Retina (tissue), 1 donor: ENCODE measurements at regions not wholly inside any gene's neighbourhood (a gene's known extent, or its start where the extent isn't known, plus 50 kb on each side); places are given as distances from the start of the nearest gene placed in this dataset.

Experiments
- DNase-seq: peaks from one replicate; pipeline ENCODE4 v3.0.0-alpha.2; 2016

DNA sequence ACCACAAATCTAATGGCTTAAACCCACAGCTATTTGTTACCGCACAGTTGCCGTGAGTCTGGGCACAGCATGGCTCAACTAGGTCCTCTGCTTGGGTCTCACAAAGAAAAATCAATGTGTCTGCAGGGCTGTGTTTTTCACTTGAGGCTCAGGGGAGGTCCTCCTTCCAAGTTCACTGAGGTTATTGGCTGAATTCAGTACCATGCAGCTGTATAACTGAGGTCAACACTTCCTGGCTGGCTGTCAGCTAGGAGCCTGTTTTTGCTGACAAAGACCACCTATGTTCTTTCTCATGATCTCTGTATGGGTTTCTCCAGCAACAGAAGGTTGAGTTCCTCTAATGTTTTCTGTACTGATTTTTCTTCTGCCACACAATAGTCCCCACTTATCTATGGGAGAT is 736.7 kb upstream of the PRKX start:
- DNase-seq = no peak

DNA sequence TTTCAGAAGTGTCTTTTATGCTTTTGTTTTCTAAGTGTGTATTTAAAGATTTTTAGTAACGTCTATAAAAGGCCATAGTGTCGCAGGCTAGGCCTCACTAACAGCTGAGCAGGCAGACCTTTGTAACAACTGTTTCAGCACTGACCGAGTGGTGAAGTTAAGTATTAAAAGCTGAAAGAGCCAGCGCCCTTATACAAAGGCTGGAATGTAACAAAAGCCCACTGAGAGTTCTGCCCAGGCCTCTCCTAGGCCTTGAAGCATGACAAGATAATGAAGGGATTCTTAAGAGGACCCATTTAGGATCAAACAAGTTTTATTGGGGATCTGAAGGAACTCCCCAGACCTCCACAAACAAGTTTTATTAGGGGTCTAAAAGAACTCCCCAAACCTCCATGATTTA is 722.5 kb upstream of the PRKX start:
- DNase-seq = no peak

DNA sequence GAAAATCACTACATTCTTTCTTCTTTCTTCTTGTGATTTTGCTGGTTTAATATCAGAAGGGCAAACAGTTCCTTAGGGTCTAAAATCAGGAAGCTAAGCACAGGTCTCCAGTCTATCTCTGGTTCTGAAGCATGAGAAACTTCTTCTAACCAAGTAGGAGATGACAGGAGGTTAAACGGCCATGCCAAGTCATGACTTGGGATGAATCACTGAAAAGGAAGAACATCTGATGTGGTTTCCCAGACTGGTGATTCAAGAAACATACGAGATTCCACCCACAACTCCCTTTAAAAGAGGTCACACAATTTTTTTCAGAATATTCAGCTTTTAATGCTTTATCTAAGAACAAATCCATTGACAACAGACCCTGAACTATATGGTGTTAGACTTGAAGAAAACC is 684.0 kb upstream of the PRKX start:
- DNase-seq = no peak

DNA sequence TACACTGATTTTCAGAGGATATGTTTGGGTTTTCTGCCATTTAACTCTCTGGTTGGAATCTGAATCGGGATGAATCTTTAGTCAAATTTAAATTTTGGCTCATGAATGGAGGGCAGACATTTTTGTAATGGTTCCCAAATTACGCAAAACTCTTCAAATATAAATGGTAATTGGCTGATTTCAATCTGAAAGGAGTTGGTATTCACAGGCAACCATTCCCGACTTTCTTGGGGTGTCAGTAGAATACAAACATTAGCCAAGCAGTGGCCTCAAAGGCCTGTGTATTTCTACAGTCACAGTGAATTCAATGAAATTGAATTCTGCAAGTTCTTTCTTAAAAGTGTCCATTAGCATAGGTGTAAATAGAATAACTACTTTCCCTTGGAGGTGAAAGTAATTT is 668.8 kb upstream of the PRKX start:
- DNase-seq = no peak

DNA sequence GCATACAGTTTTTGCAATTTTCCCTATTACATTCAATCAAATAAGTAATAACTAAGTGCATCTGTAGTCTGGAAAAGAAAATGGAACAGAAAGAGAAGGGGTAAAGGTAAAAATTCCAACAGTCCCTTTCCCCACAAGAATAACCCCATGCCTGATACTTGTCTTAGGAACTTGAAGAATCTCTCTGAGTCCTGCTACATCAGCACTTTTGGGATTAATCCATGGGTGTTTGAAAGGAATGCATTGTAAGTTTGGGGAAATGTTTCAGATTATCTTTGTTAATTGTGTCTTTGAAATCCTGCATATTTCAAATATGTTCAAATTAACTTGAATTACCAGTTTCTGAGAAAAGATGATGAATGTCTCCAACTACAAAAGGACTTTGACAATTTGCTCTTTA is 667.3 kb upstream of the PRKX start:
- no peak for DNase-seq

DNA sequence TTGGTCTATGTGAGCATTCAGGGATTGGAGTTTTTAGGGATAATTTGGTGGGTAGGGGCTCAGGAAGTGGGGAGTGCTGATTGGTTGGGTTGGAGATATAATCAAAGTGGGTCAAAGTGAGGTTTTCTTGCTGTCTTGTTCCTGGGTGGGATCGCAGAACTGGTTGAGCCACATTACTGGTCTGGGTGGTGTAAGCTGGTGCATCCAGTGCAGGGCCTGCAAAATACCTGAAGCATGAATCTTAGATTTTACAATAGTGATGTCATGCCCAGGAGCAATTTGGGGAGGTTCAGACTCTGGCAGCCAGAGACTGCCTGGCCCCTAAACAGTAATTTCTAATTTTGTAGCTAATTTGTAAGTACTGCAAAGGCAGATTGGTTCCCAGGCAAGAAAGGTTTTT is 665.6 kb upstream of the PRKX start:
- no peak for DNase-seq

DNA sequence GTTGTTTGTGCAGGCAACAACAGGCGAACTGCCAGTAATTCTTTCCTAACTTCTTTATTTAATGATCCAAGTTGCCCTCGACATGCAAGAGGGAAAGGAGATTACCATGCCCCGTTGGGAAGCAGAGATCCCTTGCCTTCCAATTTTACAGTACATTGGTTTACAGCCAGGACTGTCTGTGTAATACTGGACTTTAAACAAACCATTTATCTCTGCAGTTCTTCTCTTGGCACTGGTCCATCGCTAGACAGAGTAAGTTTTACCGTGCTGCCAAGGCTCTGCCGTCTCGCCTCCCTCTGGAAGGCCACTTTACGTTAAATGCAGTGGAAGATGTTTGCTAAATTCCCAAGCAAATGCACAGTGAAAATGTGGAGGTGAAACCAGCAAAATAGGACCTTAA is 660.3 kb upstream of the PRKX start:
- no peak for DNase-seq

DNA sequence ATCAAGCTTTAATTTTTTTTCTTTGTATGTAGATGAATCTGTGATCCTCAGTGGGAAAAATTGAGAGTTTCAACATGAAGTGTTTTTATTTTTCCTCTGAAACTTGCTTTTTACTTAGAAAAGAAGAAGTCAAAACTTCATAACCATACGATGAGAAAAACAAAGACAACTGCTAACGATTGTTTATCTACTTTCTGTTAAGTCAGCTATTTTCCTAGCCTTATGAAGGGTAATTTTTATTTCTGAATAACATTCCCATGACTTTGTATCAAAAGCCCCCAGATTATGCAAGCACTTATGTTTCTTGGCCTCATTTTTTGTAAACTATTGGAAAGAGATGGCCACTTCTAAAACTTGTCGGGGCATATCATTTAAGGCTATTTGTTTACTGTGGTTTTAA is 645.1 kb upstream of the PRKX start:
- DNase-seq = no peak

DNA sequence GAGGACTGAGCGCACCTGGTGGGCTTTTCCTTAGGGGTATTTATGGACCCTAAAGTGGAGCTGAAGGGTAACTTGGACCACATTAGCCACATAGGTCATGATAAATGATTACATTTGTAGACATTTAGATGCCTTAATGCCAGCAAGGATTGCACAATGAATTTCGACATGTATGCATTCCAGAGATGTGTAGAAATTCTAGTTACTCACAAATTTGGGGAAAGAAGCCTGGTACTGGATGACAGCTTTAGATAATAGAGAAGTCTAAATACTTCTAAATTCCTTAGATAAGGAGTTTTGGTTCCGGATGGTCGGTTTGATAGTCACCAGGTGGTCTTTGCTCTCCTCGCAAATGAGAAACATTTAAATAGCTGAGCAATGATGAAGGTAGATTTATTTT is 609.5 kb upstream of the PRKX start:
- no peak for DNase-seq

DNA sequence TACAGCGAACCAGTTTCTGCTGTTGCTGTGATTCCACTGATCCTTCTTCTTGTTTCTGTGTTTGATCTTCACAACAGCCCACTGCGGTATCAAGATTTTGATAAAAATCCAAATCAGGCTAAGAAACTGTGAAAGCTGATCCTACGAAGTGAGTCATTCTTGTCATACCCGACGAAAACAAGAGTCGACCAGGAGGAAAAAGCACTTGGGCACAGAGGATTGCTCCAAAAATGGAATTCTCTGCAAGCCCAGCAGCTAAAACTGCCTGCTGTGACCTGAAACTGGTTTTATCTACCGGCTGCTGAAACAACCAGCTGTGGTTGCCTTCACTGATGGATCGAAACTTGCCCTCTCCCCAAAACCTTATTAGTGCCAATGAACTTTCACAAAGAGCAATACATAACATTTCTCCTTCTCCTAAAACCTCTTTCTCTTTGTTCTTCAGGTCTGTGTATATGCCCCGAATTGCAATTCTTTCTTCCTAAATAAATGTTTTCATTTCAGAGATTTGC is 607.0 kb upstream of the PRKX start:
- DNase-seq = peak; percentile 13

DNA sequence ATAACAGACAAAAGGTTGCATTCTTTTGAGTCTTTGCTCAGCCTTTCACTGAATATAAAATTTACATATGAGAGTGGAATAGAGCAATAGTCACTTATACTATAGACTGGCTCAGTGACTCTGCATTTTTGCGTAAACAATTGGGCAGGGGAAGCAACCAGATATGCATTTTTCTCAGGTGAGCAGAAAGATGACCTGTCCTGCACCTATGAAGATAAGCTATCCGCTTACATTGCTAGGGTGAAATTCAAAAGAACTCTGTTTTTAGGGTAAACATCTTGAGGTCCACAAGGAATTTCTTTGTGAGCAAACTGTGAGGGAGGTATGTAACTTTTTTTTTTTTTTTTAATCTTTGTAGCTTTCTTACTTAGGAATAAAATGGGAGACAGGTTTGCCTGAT is 602.4 kb upstream of the PRKX start:
- no peak for DNase-seq

DNA sequence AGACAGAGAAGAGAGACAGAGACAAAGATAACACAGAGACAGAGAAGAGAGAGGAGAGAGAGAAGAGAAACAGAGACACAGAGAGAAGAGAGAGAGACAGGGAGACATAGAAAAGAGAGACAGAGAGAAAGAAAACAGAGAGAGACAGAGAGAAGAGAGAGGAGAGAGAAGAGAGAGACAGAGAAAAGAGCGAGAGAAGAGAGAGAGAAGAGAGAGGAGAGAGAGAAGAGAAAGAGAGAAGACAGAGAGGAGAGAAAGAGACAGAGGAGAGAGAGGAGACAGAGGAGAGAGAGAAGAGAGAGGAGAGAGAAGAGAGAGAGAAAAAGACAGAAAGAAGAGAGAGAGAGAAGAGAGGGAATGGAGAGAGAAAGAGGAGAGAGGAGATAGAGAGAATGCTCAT is 601.1 kb upstream of the PRKX start:
- no peak for DNase-seq

DNA sequence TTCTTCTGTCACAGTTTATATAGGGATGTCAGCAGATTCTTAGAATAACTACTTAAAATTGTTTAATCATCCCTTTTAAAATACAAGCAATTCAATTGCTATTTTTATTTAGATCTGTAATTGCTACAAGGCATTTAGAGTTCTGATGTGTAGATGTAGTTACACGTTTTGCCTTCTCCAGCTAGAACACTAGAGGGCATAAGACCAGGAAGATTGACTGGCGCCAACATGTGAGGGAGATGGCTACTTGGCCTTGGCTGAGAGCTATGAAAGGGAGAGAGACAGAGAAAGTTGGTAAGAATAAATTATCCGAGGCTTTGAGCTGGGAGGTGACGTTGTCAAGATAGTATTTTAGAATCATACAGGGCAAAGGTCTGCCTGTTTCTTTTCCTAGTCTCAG is 563.7 kb upstream of the PRKX start:
- no peak for DNase-seq

DNA sequence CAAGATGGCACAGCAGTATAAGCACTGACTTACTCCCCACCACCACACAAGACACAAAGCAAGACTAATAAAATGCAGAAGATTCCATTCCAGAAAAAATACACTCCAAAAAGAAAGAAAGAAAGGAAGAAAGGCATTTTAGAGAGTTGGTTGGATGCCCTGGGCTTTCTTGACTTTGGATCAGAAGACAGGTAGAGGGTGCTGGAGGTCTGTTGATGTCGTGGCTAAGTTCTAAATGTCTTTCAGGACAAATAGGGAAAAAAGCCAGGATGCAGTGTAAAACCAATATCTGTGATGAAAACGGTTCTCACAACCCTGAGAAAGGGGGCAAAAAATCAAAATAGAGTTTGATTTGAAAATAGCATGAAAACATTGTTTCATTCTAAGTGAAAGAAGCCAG is 555.2 kb upstream of the PRKX start:
- no peak for DNase-seq

DNA sequence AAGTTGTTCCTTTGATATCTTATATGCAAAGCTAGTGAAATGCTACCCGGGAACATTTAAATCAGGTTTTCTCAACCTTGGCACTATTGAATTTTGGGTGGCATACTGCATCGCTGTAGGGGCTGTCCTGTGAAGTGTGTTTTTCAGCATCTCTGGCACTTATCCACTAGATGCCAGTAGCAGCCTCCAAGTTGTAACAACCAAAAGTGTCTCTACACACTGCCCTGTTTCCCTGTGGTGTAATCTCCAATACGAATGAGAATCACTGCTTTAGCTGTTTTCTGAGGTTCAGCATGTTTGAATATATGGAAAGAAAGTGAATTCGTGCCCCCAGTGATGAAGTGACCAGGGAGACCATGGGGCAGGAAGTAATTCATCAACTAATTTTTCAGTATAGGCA is 551.6 kb upstream of the PRKX start:
- no peak for DNase-seq

DNA sequence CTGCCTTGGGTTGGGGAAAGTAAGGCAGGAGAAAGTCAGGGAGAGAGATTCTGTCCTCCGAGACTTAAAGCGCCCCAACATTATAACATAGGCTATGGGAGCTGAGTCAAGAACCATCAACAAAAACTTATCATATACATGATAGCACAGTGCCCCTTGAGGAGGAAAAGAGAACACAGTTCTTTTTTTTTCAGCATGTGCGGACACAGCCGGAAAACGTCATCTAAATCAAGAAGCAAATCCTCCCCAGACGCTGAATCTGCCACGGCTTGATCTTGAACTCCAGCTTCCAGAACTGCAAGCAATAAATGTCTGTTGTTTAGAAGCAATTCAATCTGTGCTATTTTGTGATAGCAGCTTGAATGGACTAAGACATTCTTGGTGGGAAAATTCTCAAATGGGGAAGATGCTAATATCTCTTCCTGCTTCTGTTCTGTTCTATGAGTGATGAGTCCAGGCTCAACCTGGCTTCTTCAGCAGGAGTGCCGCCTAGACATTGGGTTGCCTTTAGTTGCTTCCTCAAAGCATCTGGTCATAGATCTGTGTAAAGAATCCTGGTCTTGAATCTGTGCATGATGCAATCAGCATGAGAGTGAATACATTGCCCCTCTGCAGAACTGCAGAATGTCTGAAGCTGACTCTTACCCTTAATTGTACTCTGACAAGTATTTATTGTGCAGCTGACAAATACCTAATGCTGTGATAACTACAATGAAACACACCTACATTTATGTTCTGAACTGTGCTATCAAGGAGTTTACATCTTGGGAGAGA is 549.8 kb upstream of the PRKX start:
- peak; percentile 34 for DNase-seq

DNA sequence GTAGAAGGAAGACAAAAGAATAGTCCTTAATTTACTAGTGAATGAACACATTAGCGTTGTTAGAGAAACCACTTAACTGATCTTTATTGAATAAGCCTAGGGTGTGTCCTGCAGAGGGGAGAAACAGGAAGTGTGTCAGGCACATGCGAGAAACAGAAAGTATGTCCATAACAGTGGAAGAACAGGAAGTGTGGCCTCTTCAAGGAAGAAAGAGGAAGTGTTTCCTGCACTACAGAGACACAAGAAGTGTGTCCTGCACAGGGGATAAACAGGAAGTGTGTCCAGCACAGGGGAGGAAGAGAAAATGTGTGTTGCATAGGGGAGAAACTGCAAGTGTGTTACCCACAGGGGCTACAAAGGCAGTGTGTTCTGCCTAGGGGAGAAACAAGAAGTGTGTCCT is 539.6 kb upstream of the PRKX start:
- no peak for DNase-seq

DNA sequence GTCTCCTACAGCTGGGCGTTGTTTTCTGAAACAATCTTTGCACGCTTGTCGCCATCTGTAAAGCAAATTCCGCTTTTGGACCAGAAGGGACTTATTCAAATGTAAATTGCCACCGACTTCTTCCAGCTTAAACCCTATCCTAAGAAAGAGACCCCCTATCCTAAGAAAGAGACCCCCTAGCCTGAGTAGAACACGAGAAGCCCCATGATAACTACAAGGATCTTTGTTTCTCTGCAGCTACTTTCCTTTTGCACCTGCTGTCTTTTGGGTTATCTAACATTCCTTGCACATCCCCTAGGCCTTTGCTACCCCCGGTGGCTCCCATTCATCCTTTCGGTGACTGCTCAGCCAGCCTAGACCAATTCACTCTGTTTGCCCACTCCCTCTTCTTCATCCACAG is 536.0 kb upstream of the PRKX start:
- DNase-seq = no peak

DNA sequence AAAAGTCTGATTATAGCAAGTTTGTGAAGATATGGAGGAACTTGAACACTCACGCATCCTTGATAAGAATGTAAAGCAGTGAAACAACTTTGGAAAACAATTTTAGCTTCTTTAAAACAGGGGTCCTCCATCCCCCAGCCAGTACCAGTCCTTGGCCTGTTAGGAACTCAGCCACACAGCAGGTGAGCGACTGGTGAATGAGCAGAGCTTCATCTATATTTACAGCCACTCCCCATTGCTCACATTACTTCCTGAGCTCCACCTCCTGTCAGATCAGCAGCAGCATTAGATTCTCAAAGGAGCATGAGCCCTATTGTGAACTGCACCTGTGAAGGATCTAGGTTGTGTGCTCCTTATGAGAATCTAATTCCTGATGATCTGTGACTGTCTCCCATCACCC is 530.3 kb upstream of the PRKX start:
- DNase-seq = no peak

DNA sequence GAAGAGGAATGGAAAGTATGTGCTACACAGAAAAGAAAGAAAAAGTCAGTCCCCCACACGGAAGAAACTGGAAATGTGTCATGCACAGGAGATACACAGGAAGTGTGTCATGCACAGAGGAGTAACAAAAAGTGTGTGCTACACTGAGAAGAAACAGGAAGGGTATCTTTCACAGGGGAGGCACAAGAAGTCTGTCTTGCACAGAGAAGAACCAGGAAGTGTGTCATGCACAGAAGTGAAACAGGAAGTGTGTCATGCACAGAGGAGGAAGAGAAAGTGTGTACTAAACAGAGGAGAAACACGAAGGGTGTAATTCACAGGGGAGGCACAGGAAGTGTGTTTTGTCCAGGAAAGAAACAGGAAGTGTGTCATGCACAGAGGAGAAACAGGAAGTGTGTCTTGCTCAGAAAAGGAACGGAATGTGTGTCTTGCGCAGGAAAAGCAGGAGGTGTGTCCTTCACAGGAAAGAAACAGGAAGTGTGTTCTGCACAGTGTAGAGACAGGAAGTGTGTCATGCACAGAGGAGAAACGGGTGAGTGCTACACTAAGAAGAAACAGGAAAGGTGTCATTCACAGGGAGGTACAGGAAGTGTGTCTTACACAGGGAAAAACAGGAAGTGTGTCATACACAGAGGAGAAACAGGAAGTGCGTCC is 527.2 kb upstream of the PRKX start:
- no peak for DNase-seq

DNA sequence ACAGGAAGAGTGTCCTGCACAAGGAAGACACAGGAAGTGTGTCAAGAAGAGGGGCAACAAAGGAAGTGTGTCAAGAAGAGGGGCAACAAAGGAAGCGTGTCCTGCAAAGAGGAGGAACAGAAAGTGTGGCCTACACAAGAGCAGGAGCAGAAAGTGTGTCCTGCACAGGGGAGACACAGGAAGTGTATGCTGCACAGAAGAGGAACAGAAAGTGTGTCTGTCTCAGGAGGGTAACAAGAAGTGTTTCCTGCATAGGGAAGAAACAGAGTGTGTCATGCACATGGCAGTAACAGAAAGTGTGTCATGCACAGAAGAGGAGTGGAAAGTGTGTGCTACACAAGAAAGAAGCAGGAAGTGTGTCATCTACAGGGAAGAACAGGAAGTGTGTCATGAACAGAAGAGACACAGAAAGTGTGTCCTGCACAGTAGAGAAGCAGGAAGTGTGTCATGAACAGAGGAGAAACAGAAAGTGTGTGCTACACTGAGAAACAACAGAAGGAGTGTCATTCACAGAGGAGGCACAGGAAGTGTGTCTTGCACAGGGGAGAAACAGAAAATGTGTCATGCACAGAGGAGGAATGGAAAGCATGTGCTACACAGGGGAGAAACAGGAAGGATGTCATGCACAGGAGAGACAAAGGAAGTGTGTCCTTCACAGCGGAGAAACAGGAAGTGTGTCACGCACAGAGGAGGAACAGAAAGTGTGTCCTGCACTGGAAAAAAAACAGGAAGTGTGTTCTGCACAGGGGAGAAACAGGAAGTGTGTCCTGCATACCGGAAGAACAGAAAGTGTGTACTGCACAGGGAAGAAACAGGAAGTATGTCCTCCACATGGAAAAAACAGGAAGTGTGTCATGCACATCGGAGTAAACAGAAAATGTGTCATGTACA is 526.4 kb upstream of the PRKX start:
- no peak for DNase-seq

DNA sequence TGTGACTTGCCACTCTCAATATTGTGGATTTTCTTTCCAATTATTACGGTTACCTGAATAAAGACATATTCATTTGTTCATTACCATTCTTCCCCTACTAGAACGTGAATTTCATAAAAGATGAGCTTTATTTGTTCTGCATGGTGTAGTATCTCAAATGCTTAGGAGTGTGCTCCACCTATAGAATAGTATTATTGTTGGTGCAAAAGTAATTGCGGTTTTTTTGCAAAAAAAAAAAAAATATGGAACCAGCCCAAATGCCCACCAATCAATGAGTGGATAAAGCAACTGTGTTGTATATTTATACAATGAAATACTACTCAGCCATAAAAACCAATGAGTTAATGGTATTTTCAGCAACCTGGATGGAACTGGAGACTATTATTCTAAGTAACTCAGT is 525.5 kb upstream of the PRKX start:
- DNase-seq = no peak

DNA sequence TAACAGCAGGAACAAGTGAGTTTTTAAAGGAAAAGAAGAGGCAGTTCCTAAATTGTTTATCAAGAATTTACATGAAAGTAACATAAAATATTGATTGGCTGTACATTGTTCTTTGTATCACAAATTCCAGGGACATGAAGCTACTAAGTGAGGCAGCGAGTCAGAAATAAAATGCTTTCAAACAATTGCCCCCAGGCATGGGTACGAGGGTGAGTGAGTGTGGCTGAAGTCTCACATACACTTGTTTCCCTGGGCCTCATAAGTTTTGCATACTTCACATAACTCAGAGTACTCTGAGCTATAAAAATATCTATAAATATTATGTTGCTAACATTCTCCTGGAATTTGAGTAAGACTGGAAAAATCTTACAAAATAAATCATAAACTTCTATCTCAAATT is 511.6 kb upstream of the PRKX start:
- DNase-seq = no peak

DNA sequence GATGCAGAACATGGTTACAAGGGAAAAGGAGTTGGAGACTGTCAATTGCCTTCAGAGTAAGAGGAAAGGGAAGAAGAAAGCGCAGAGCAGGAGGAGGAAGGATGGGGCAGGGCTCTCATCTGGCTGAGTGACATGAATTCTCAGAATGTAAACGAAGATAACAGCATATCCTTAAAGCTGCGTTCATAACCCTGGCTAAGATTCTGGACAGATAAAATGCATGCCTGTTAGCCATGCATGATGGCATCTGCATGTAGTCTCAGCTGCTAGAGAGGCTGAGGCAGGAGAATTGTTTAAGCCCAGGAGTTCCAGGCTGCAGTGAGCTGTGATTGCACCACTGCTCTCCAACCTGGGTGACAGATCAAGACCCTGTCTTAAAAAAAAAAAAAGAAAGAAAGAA is 493.5 kb upstream of the PRKX start:
- DNase-seq = peak; percentile 5
